Adipocyte (in vitro differentiated cells): ENCODE measurements at regions not wholly inside any gene's neighbourhood (a gene's known extent, or its start where the extent isn't known, plus 50 kb on each side); places are given as distances from the start of the nearest gene placed in this dataset.
"Not testable (repeated sequence)": the region's sequence is repeated elsewhere in the genome, so short reads cannot be mapped to it uniquely, and the experiment has no call there.

ENCODE experiments used
- DNase-seq: peaks from one replicate; pipeline ENCODE4 v3.0.0-alpha.2; 2015; ENCODE audit warnings: low read depth
- H3K27me3 ChIP-seq: replicated peaks from 2 replicates; pipeline ENCODE4 v1.7.0; 2013; ENCODE audit warnings: mild to moderate bottlenecking, low read length, moderate library complexity; ENCODE audit not compliant: control insufficient read depth, insufficient read depth
- H3K36me3 ChIP-seq: 2 replicates; pipeline ENCODE4 v1.7.0; 2013; ENCODE audit warnings: low read length, mild to moderate bottlenecking, moderate library complexity; ENCODE audit not compliant: control insufficient read depth, insufficient read depth, severe bottlenecking
- H3K4me1 ChIP-seq: 2 replicates; pipeline ENCODE4 v1.7.0; 2013; ENCODE audit warnings: mild to moderate bottlenecking, low read length, moderate library complexity; ENCODE audit not compliant: control insufficient read depth, insufficient read depth
- H3K4me3 ChIP-seq: 2 replicates; pipeline ENCODE4 v1.7.0; 2013; ENCODE audit warnings: mild to moderate bottlenecking, low read length, moderate library complexity
- H3K9ac ChIP-seq: 2 replicates; pipeline ENCODE4 v1.7.0; 2013; ENCODE audit warnings: mild to moderate bottlenecking, low read length, moderate library complexity
- H3K9me3 ChIP-seq: 2 replicates; pipeline ENCODE4 v1.7.0; 2013; ENCODE audit warnings: mild to moderate bottlenecking, low read length, moderate library complexity; ENCODE audit not compliant: control insufficient read depth

DNA sequence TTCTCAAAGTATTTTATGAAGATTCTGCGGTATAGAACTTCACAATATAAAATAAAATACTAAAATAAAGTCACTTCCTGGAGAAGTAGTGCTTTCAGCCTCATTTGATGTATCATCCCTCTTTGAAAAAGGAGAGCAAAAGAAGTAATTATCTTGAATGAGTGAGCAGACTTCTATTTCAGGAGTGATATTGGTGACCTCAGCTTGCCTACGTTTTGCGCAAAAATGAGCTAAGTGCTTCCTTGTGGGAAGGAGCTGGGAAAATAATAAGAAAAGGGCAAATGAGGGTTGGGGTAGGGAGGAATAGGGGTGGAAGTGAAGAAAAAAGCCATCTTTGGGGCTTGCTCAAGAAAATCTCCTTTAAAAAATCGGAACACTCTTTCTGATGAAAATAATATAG lies 1773.6 kb downstream of the OLFM4 start:
- Histone ChIP-seq H3K9me3 (no peaks in the 10 kb centered on the region), H3K36me3 (no peaks in the 10 kb centered on the region), H3K9ac (no peak overlapping the region), H3K4me1 (no peaks in the 10 kb centered on the region), H3K27me3 (no peaks in the 10 kb centered on the region), H3K4me3 (no peak overlapping the region)
- DNase-seq: no peak

DNA sequence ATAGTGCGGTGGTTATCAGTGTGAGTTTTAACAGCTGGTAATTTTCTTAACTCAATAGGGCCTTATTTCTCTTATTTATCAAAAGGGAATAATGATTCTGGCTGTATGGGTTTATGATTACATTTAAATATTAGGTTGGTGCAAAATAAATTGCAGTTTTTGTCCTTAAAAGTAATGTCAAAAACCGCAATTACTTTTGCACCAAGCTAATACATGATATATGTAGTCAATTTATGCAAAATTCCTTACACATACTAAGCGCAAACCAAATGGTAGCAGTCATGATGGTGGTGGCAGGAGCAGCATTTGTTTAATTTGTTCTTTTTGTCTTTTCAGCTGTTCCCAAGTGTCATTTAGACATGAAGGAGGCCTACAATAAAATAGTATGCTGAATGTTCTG lies 1777.1 kb downstream of the OLFM4 start:
- Histone ChIP-seq H3K4me1 (no peaks in the 10 kb centered on the region), H3K9ac (no peak overlapping the region), H3K9me3 (no peaks in the 10 kb centered on the region), H3K36me3 (no peaks in the 10 kb centered on the region), H3K27me3 (no peaks in the 10 kb centered on the region), H3K4me3 (no peak overlapping the region)
- no peak for DNase-seq

DNA sequence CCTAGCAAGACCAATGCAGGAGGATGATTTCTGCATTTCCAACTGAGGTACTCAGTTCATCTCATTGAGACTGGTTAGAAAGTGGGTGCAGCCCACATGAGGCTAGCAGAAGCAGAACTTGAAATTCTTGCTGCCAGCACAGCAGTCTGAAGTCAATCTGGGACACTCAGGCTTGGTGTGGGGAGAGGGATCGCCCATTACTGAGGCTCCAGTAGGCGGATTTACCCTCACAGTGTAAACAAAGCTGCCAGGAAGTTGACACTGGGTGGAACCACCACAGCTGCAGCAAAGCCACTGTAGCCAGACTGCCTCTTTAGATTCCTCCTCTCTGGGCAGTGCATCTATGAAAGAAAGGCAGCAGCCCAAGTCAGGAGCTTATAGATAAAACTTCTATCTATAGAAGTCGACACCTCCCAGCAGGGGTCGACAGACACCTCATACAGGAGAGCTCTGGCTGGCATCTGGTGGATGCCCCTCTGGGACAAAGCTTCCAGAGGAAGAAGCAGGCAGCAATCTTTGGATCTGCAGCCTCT lies 1793.4 kb downstream of the OLFM4 start:
- H3K9me3 ChIP-seq, DNase-seq, H3K27me3 ChIP-seq, H3K4me3 ChIP-seq, H3K4me1 ChIP-seq, H3K9ac ChIP-seq, H3K36me3 ChIP-seq: not testable (repeated sequence)

DNA sequence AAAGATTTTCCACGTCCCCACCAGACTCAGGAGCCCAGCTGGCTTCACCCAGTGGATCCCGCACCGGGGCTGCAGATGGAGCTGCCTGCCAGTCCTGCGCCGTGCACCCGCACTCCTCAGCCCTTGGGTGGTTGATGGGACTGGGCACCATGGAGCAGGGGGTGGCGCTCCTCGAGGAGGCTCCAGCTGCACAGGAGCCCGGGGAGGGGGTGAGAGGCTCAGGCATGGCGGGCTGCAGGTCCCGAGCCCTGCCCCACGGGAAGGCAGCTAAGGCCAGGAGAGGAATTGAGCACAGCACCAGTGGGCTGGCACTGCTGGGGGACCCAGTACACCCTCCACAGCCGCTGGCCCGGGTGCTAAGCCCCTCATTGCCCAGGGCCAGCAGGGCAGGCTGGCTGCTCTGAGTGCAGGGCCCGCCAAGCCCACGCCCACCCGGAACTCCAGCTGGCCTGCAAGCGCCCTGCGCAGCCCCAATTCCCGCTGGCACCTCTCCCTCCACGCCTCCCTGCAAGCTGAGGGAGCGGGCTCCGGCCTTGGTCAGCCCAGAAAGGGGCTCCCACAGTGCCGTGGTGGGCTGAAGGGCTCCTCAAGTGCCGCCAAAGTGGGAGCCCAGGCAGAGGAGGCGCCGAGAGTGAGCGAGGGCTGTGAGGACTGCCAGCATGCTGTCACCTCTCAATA lies 1800.9 kb downstream of the OLFM4 start:
- not testable (repeated sequence) for H3K9me3 ChIP-seq, H3K9ac ChIP-seq, H3K4me3 ChIP-seq, H3K36me3 ChIP-seq, DNase-seq, H3K4me1 ChIP-seq, H3K27me3 ChIP-seq

DNA sequence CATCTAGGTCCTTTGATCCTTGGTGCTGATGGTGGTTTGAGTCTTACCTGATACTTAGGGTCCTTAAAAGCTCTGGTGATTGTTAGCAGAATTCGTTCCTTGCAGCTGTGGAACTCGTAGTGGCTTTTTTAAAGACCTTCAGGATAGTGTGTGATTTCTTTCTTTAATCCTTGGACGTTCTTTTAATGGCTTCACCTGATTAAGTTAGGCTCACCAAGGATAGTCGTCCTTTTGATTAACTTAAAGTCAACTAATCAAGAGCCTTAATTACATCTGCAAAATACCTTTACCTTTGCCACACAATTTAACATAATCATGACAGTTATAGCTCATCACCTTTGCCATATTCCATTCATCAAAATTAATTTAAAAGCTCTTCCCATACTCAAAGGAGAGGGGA lies 1807.7 kb downstream of the OLFM4 start:
- H3K4me3 ChIP-seq: no peak overlapping the region
- no peaks in the 10 kb centered on the region for H3K27me3 ChIP-seq
- no peaks in the 10 kb centered on the region for H3K4me1 ChIP-seq
- DNase-seq: no peak
- H3K9ac ChIP-seq: no peak overlapping the region
- peaks cover 4% of the 10 kb centered on the region for H3K9me3 ChIP-seq
- H3K36me3 ChIP-seq: no peaks in the 10 kb centered on the region

DNA sequence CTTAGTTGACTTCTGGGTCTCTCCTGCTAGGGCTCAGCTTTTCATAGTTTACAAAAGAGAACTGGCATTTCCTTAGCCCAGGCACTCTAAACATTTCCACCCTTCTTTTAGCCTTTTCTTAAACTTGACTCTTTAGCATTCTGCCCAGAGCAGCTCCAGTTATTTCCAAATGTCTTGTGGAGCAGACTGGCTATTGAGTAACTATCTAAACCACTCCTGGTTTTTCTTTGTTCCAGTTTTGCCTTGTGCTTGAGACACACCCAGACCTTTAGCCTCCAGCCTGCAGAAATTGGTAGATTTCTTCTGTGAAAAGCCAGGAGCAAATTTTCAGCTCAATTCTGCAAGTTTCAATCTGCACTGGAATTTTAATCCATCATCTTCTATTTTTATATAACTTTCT lies 1813.1 kb downstream of the OLFM4 start:
- no peak overlapping the region for H3K4me3 ChIP-seq
- H3K9me3 ChIP-seq: no peaks in the 10 kb centered on the region
- H3K9ac ChIP-seq: no peak overlapping the region
- no peaks in the 10 kb centered on the region for H3K4me1 ChIP-seq
- no peaks in the 10 kb centered on the region for H3K27me3 ChIP-seq
- no peaks in the 10 kb centered on the region for H3K36me3 ChIP-seq
- no peak for DNase-seq

DNA sequence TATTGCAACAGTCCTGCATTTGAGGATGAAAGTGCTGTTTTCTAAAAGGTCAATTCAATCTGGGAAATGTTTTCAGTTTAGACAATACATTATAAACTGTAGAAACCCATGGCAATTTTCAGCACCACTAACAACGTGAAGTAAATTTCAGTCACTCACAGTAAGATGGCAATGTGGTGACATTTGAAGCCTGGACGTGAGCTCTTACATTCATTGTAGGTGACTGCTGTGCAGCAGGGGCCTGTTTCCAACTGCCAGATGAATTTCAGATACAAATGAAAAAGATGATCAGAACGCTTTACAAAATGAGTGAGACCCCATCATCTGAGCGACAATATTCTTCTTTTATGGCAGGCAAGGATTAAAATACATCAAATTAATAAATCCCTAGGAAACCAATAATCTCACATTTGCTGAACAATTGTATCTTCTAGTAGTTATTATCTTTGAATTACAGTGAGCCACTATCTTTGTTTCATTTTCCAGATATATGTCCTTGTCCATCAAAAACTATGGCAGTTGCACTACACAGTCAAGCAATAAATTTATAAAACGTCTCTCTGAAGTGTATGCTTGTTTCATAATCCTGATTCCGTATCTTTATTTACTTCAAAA lies 1816.8 kb downstream of the OLFM4 start:
- Histone ChIP-seq H3K9ac (no peak overlapping the region), H3K4me3 (no peak overlapping the region), H3K9me3 (no peaks in the 10 kb centered on the region), H3K36me3 (no peaks in the 10 kb centered on the region), H3K27me3 (no peaks in the 10 kb centered on the region), H3K4me1 (no peaks in the 10 kb centered on the region)
- DNase-seq: no peak

DNA sequence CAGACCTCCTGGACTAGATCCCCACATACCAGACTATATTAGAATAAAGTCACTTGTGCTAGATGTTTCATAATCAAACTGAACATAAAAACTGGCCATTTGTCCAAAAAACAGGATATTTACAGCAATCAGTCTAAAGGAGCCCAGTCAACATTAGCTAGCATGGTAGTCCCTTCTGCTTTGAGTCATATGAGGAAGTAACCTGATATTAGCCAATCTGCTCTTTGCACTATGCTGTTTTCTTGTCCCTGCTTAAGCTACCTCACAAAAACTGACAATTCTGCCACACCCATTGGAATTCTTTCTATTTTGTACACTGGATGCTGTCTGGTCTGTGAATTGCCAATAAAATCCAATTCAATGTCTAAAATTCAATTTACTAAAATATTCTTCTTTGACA lies 1824.2 kb downstream of the OLFM4 start:
- no peak for DNase-seq

DNA sequence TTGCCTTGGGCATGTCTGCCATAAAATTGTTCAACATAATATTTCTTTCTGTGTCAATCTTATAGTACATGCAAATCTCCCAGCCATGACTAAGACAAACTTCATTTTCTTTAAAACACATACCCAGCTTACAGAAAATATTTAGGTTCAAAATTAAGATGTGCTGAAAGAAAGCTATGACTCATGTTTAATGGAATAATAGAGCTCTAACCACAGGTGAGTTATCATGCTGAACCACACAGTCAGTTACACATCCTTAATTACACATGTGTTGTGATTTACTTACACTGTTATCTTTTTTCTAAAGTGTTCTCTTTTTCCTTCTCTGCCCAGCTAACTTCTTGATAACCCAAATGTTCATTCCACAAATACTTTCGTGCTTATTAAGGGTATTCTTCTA lies 1831.2 kb downstream of the OLFM4 start:
- Histone ChIP-seq H3K36me3 (no peaks in the 10 kb centered on the region), H3K4me1 (no peaks in the 10 kb centered on the region), H3K9me3 (no peaks in the 10 kb centered on the region), H3K9ac (no peak overlapping the region), H3K4me3 (no peak overlapping the region), H3K27me3 (no peaks in the 10 kb centered on the region)
- no peak for DNase-seq

More for the DNA sequence above, 1824.2 kb downstream of the OLFM4 start:
- Histone ChIP-seq H3K4me1 (no peaks in the 10 kb centered on the region), H3K27me3 (no peaks in the 10 kb centered on the region), H3K9me3 (no peaks in the 10 kb centered on the region), H3K9ac (no peak overlapping the region), H3K36me3 (no peaks in the 10 kb centered on the region), H3K4me3 (no peak overlapping the region)

DNA sequence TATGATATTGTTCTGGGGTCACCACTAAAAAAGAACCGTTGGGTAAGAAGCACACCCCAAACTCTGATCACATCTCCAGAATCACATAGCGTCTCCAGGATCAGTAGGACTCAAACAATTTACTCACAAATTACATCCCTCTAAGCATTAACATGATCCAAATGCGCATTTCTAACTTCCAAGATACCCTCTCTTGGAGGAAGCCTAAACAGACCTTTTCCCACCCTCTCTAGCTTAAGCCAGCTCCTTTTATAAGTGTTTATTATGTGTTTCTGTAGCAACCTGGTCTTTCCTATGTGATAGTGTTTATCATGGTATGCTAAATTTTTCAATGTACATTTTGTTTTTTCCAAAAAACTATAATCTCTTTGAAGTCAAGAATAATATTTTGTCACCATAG lies 1846.5 kb downstream of the OLFM4 start:
- Histone ChIP-seq H3K9ac (no peak overlapping the region), H3K4me3 (no peak overlapping the region), H3K27me3 (no peaks in the 10 kb centered on the region), H3K36me3 (no peaks in the 10 kb centered on the region), H3K9me3 (peaks cover 3% of the 10 kb centered on the region), H3K4me1 (no peaks in the 10 kb centered on the region)
- DNase-seq: no peak

DNA sequence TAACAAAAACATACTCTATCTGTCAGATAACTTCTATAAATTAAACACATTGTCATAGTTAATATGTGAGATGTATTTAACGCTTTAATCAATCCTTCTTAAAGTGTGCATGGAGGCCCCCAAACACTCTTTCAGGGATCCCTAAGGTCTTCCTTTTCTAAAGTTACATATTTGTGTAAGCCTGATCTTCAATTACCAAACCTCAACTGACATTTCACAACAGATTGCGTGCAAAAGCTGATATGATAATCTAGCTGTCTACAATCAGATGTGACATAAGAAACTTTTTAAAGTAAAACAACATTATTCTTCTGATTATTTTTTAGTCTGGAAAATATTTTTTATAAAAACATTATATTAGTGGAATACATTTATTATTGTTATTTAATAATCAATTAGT lies 1850.4 kb downstream of the OLFM4 start:
- DNase-seq: no peak
- Histone ChIP-seq H3K4me1 (no peaks in the 10 kb centered on the region), H3K36me3 (no peaks in the 10 kb centered on the region), H3K27me3 (no peaks in the 10 kb centered on the region), H3K9me3 (peaks cover under 1% of the 10 kb centered on the region), H3K9ac (no peak overlapping the region), H3K4me3 (no peak overlapping the region)

DNA sequence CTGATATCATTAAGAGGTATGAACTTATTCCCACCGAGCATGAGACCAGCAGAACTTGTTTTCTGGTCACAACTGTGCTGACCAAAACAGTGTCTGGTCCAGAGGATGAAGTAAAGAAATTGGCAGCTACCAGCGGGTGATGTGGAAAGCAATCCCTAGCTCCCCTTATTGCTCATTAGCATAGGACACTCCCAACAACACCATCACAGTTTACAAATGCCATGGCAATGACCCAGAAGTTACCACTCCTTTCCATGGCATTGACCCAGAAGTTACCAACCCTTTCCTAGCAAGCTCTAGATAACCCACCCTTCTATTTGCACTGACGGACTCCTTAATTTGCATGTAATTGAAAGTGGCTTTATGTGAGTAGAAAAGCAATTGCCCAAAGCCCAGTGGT lies 1856.1 kb downstream of the OLFM4 start:
- Histone ChIP-seq H3K36me3 (no peaks in the 10 kb centered on the region), H3K27me3 (no peaks in the 10 kb centered on the region), H3K4me1 (no peaks in the 10 kb centered on the region), H3K9me3 (no peaks in the 10 kb centered on the region), H3K4me3 (no peak overlapping the region), H3K9ac (no peak overlapping the region)
- no peak for DNase-seq
